ENCODE measurements at regions not wholly inside any gene's neighbourhood (a gene's known extent, or its start where the extent isn't known, plus 50 kb on each side); places are given as distances from the start of the nearest gene placed in this dataset.

GRCh38 chr16:5377280-5377898 is 279.8 kb upstream of the EEF2KMT start:
- TF ChIP-seq, protein P1, sequence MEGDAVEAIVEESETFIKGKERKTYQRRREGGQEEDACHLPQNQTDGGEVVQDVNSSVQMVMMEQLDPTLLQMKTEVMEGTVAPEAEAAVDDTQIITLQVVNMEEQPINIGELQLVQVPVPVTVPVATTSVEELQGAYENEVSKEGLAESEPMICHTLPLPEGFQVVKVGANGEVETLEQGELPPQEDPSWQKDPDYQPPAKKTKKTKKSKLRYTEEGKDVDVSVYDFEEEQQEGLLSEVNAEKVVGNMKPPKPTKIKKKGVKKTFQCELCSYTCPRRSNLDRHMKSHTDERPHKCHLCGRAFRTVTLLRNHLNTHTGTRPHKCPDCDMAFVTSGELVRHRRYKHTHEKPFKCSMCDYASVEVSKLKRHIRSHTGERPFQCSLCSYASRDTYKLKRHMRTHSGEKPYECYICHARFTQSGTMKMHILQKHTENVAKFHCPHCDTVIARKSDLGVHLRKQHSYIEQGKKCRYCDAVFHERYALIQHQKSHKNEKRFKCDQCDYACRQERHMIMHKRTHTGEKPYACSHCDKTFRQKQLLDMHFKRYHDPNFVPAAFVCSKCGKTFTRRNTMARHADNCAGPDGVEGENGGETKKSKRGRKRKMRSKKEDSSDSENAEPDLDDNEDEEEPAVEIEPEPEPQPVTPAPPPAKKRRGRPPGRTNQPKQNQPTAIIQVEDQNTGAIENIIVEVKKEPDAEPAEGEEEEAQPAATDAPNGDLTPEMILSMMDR (conservative IDR thresholded peaks at IDR 0.05; ENCODE audit: low read length): no peak
- no peak for TF ChIP-seq EZH2phosphoT487 (IDR thresholded peaks at IDR 0.05; ENCODE audit: borderline replicate concordance, low read depth, low read length)
